Activated T-cell treated with anti-CD3 and anti-CD28 coated beads, Interleukin-2, amount 50 U/mL, for 4 hours (primary cell): ENCODE measurements at regions not wholly inside any gene's neighbourhood (a gene's known extent, or its start where the extent isn't known, plus 50 kb on each side); places are given as distances from the start of the nearest gene placed in this dataset.
"Not testable (repeated sequence)": the region's sequence is repeated elsewhere in the genome, so short reads cannot be mapped to it uniquely, and the experiment has no call there.

Experiments
- ATAC-seq, 2 donors: fragments of 200-7000 bp; cut with Tn5 transposase; one replicate each; pipeline ENCODE4 v1.10.0; 2021
- DNase-seq: peaks from one replicate; pipeline ENCODE4 v3.0.0-alpha.2; 2020
- H3K27me3 Mint-ChIP-seq: one replicate; pipeline ENCODE4 v1.8.0; 2021; ENCODE audit warnings: low read depth, mixed read lengths
- H3K36me3 Mint-ChIP-seq: one replicate; pipeline ENCODE4 v1.8.0; 2022; ENCODE audit warnings: mixed read lengths; ENCODE audit not compliant: insufficient read depth
- H3K4me1 Mint-ChIP-seq: one replicate; pipeline ENCODE4 v1.8.0; 2021; ENCODE audit warnings: low read depth, mixed read lengths
- H3K4me3 Mint-ChIP-seq: one replicate; pipeline ENCODE4 v1.8.0; 2021; ENCODE audit warnings: mild to moderate bottlenecking, moderate library complexity, mixed read lengths
- H3K9me3 Mint-ChIP-seq: one replicate; pipeline ENCODE4 v1.8.0; 2021; ENCODE audit warnings: mixed read lengths

GRCh38 chr6:28831683-28832082, 92.1 kb downstream of the TRIM27 start:
- not testable (repeated sequence) for H3K36me3 Mint-ChIP-seq, H3K4me3 Mint-ChIP-seq, H3K4me1 Mint-ChIP-seq, DNase-seq, H3K9me3 Mint-ChIP-seq, ATAC-seq
- peaks cover 72% of the 10 kb centered on the region for H3K27me3 Mint-ChIP-seq

- not testable (repeated sequence) for H3K4me3 Mint-ChIP-seq, DNase-seq, H3K36me3 Mint-ChIP-seq, ATAC-seq, H3K9me3 Mint-ChIP-seq
- Mint-ChIP-seq H3K27me3 (peaks cover 37% of the 10 kb centered on the region), H3K4me1 (peaks cover 12% of the 10 kb centered on the region)
These were observed 87.1 kb downstream of the TRIM27 start for GRCh38 chr6:28836703-28837102.

DNA sequence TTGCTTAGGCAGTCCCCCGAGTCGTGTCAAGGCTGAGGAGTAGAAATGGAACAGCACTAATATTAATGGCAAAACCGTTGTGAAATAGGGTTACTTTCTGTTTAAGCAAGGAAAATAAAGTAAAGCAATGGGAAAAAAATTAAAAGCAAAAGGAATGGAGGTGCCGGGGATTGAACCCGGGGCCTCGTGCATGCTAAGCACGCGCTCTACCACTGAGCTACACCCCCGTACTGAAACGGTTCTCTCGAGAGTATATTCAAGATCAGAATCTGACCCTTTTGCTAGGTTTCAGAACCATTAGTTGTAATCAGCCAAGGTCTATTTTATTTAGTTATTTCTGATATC, 85.5 kb downstream of the TRIM27 start:
- peak overlapping the region; percentile 93 for H3K4me3 Mint-ChIP-seq
- H3K4me1 Mint-ChIP-seq: peaks cover 12% of the 10 kb centered on the region
- H3K36me3 Mint-ChIP-seq: no peaks in the 10 kb centered on the region
- peak; percentile 51 to 64 for ATAC-seq
- H3K27me3 Mint-ChIP-seq: peaks cover 40% of the 10 kb centered on the region
- peak; percentile 68 for DNase-seq
- no peaks in the 10 kb centered on the region for H3K9me3 Mint-ChIP-seq

- DNase-seq: peak; percentile 81
- H3K4me1 Mint-ChIP-seq: peaks cover 12% of the 10 kb centered on the region
- H3K9me3 Mint-ChIP-seq: no peaks in the 10 kb centered on the region
- peak overlapping the region; percentile 93 for H3K4me3 Mint-ChIP-seq
- peak; percentile 89 to 91 for ATAC-seq
- peaks cover 39% of the 10 kb centered on the region for H3K27me3 Mint-ChIP-seq
- no peaks in the 10 kb centered on the region for H3K36me3 Mint-ChIP-seq
These were observed 84.9 kb downstream of the TRIM27 start for GRCh38 chr6:28838634-28839442.

- Mint-ChIP-seq H3K9me3 (no peaks in the 10 kb centered on the region), H3K36me3 (no peaks in the 10 kb centered on the region), H3K4me3 (peak overlapping the region; percentile 93), H3K4me1 (peaks cover 12% of the 10 kb centered on the region), H3K27me3 (peaks cover 38% of the 10 kb centered on the region)
- ATAC-seq: no peak
- DNase-seq: no peak
These were observed 84.2 kb downstream of the TRIM27 start for GRCh38 chr6:28839443-28840120.

GRCh38 chr6:28841290-28841689, 82.5 kb downstream of the TRIM27 start:
- no peaks in the 10 kb centered on the region for H3K9me3 Mint-ChIP-seq
- peaks cover 12% of the 10 kb centered on the region for H3K4me1 Mint-ChIP-seq
- ATAC-seq (no peak), DNase-seq (no peak)
- no peaks in the 10 kb centered on the region for H3K36me3 Mint-ChIP-seq
- peaks cover 36% of the 10 kb centered on the region for H3K27me3 Mint-ChIP-seq
- no peak overlapping the region for H3K4me3 Mint-ChIP-seq

DNA sequence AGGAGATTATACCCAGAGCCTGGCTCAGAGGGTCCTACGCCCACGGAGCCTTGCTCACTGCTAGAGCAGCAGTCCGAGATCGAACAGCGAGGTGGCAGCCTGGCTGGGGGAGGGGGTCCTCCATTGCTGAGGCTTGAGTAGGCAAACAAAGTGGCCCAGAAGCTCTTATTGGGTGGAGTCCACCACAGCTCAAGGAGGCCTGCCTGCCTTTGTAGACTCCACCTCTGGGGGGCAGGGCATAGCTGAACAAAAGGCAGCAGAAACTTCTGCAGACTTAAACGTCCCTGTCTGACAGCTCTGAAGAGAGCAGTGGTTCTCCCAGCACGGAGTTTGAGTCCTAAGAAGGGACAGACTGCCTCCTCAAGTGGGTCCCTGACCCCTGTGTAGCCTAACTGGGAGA, 75.0 kb downstream of the TRIM27 start:
- ATAC-seq, H3K9me3 Mint-ChIP-seq, H3K4me3 Mint-ChIP-seq, H3K36me3 Mint-ChIP-seq, H3K4me1 Mint-ChIP-seq: not testable (repeated sequence)
- H3K27me3 Mint-ChIP-seq: peaks cover 28% of the 10 kb centered on the region
- DNase-seq: peak; percentile 41
